Activated CD4-positive, alpha-beta memory T cell treated with anti-CD3 and anti-CD28 coated beads for 36 hours (primary cell): ENCODE measurements at regions not wholly inside any gene's neighbourhood (a gene's known extent, or its start where the extent isn't known, plus 50 kb on each side); places are given as distances from the start of the nearest gene placed in this dataset.
"Not testable (repeated sequence)": the region's sequence is repeated elsewhere in the genome, so short reads cannot be mapped to it uniquely, and the experiment has no call there.

ENCODE experiments used
- CTCF ChIA-PET: fragments of 350-600 bp; sonication (Branson Sonifier 250); formaldehyde crosslinking; loops from one replicate; lab custom pipeline; 2021; ENCODE audit warnings: antibody characterized with exemption, inconsistent platforms; lab: Charles Lee
- POLR2A ChIA-PET: fragments of 350-600 bp; sonication (Branson Sonifier 250); formaldehyde crosslinking; loops from one replicate; lab custom pipeline; 2021; ENCODE audit warnings: antibody characterized with exemption; lab: Charles Lee
- DNase-seq: peaks from one replicate; pipeline ENCODE4 v3.0.0-alpha.2; 2020
- H3K27ac Mint-ChIP-seq: one replicate; pipeline ENCODE4 v1.8.0; 2021; ENCODE audit warnings: mixed read lengths
- H3K27me3 Mint-ChIP-seq: one replicate; pipeline ENCODE4 v1.8.0; 2021; ENCODE audit warnings: mixed read lengths
- H3K36me3 Mint-ChIP-seq: one replicate; pipeline ENCODE4 v1.8.0; 2021; ENCODE audit warnings: mixed read lengths
- H3K4me1 Mint-ChIP-seq: one replicate; pipeline ENCODE4 v1.8.0; 2021; ENCODE audit warnings: low read depth, mixed read lengths
- H3K4me3 Mint-ChIP-seq: one replicate; pipeline ENCODE4 v1.8.0; 2021; ENCODE audit warnings: mild to moderate bottlenecking, mixed read lengths
- H3K9me3 Mint-ChIP-seq: one replicate; pipeline ENCODE4 v1.8.0; 2021; ENCODE audit warnings: mixed read lengths
- intact Hi-C: fragments of 100-400 bp; cut with micrococcal nuclease; formaldehyde crosslinking; loops from one replicate; pipeline ENCODE4 v1.15.1; 2023

- DNase-seq, intact Hi-C loops, CTCF ChIA-PET, H3K27ac Mint-ChIP-seq, H3K4me1 Mint-ChIP-seq, H3K27me3 Mint-ChIP-seq, H3K4me3 Mint-ChIP-seq, H3K36me3 Mint-ChIP-seq, POLR2A ChIA-PET, H3K9me3 Mint-ChIP-seq: not testable (repeated sequence)
These were observed 87.8 kb downstream of the TENT5D start for GRCh38 chrX:80508083-80508482.

- ChIA-PET POLR2A (no interaction called here), CTCF (no interaction called here)
- no peak for DNase-seq
- H3K36me3 Mint-ChIP-seq, result no peaks in the 10 kb centered on the region
- intact Hi-C loops, result no loop called here
- H3K4me3 Mint-ChIP-seq, result no peak overlapping the region
- H3K27ac Mint-ChIP-seq, result no peak overlapping the region
- H3K4me1 Mint-ChIP-seq, result no peaks in the 10 kb centered on the region
- no peaks in the 10 kb centered on the region for H3K27me3 Mint-ChIP-seq
- H3K9me3 Mint-ChIP-seq, result no peaks in the 10 kb centered on the region
These were observed 91.9 kb downstream of the TENT5D start for GRCh38 chrX:80511969-80512760.

- ChIA-PET CTCF (no interaction called here), POLR2A (no interaction called here)
- Mint-ChIP-seq H3K27ac (no peak overlapping the region), H3K4me3 (no peak overlapping the region), H3K27me3 (no peaks in the 10 kb centered on the region), H3K9me3 (no peaks in the 10 kb centered on the region), H3K4me1 (no peaks in the 10 kb centered on the region), H3K36me3 (no peaks in the 10 kb centered on the region)
- DNase-seq, result no peak
- intact Hi-C loops, result no loop called here
These were observed 92.7 kb downstream of the TENT5D start for GRCh38 chrX:80512924-80513323.

- intact Hi-C loops, result no loop called here
- no peaks in the 10 kb centered on the region for H3K9me3 Mint-ChIP-seq
- POLR2A ChIA-PET, result no interaction called here
- no peaks in the 10 kb centered on the region for H3K36me3 Mint-ChIP-seq
- H3K4me1 Mint-ChIP-seq, result peaks cover 2% of the 10 kb centered on the region
- H3K27me3 Mint-ChIP-seq, result no peaks in the 10 kb centered on the region
- no peak overlapping the region for H3K27ac Mint-ChIP-seq
- no peak overlapping the region for H3K4me3 Mint-ChIP-seq
- CTCF ChIA-PET, result no interaction called here
- no peak for DNase-seq
These were observed 93.4 kb downstream of the TENT5D start for GRCh38 chrX:80513625-80514024.

GRCh38 chrX:80537096-80537495 is 116.8 kb downstream of the TENT5D start:
- H3K4me1 Mint-ChIP-seq, result no peaks in the 10 kb centered on the region
- H3K4me3 Mint-ChIP-seq, result no peak overlapping the region

GRCh38 chrX:80550722-80551121 is 130.5 kb downstream of the TENT5D start:
- Mint-ChIP-seq H3K4me3 (no peak overlapping the region), H3K4me1 (no peaks in the 10 kb centered on the region), H3K27ac (no peak overlapping the region), H3K27me3 (no peaks in the 10 kb centered on the region), H3K9me3 (no peaks in the 10 kb centered on the region), H3K36me3 (no peaks in the 10 kb centered on the region)
- ChIA-PET CTCF (no interaction called here), POLR2A (no interaction called here)
- no peak for DNase-seq
- intact Hi-C loops, result no loop called here

More at GRCh38 chrX:80537096-80537495, 116.8 kb downstream of the TENT5D start:
- Mint-ChIP-seq H3K9me3 (no peaks in the 10 kb centered on the region), H3K36me3 (no peaks in the 10 kb centered on the region), H3K27ac (no peak overlapping the region), H3K27me3 (peaks cover 3% of the 10 kb centered on the region)
- intact Hi-C loops, result no loop called here
- DNase-seq, result no peak
- ChIA-PET CTCF (no interaction called here), POLR2A (no interaction called here)

- H3K4me3 Mint-ChIP-seq, result no peak overlapping the region
- no peak overlapping the region for H3K27ac Mint-ChIP-seq
- ChIA-PET POLR2A (no interaction called here), CTCF (no interaction called here)
- H3K9me3 Mint-ChIP-seq, result no peaks in the 10 kb centered on the region
- no peaks in the 10 kb centered on the region for H3K4me1 Mint-ChIP-seq
- DNase-seq, result no peak
- intact Hi-C loops, result no loop called here
- H3K36me3 Mint-ChIP-seq, result no peaks in the 10 kb centered on the region
- H3K27me3 Mint-ChIP-seq, result no peaks in the 10 kb centered on the region
These were observed 135.9 kb downstream of the TENT5D start for GRCh38 chrX:80556148-80556547.

GRCh38 chrX:80572636-80573035 is 152.4 kb downstream of the TENT5D start:
- H3K36me3 Mint-ChIP-seq, result no peaks in the 10 kb centered on the region
- intact Hi-C loops, result no loop called here

GRCh38 chrX:80573275-80573674 is 153.0 kb downstream of the TENT5D start:
- CTCF ChIA-PET, result no interaction called here
- no peak for DNase-seq
- Mint-ChIP-seq H3K27me3 (no peaks in the 10 kb centered on the region), H3K9me3 (no peaks in the 10 kb centered on the region), H3K36me3 (no peaks in the 10 kb centered on the region), H3K4me1 (no peaks in the 10 kb centered on the region), H3K4me3 (no peak overlapping the region), H3K27ac (no peak overlapping the region)
- POLR2A ChIA-PET, result no interaction called here
- intact Hi-C loops, result no loop called here

More at GRCh38 chrX:80572636-80573035, 152.4 kb downstream of the TENT5D start:
- ChIA-PET CTCF (no interaction called here), POLR2A (no interaction called here)
- Mint-ChIP-seq H3K4me3 (no peak overlapping the region), H3K27ac (no peak overlapping the region), H3K27me3 (no peaks in the 10 kb centered on the region), H3K4me1 (no peaks in the 10 kb centered on the region), H3K9me3 (no peaks in the 10 kb centered on the region)
- DNase-seq, result no peak

- H3K27ac Mint-ChIP-seq, intact Hi-C loops, DNase-seq, POLR2A ChIA-PET, H3K4me3 Mint-ChIP-seq, H3K4me1 Mint-ChIP-seq, H3K27me3 Mint-ChIP-seq, CTCF ChIA-PET, H3K36me3 Mint-ChIP-seq, H3K9me3 Mint-ChIP-seq: not testable (repeated sequence)
These were observed 154.3 kb downstream of the TENT5D start for GRCh38 chrX:80574486-80575086.

GRCh38 chrX:80576267-80576666 is 156.0 kb downstream of the TENT5D start:
- H3K36me3 Mint-ChIP-seq, result no peaks in the 10 kb centered on the region
- no peak overlapping the region for H3K4me3 Mint-ChIP-seq
- ChIA-PET POLR2A (no interaction called here), CTCF (no interaction called here)
- H3K27ac Mint-ChIP-seq, result no peak overlapping the region
- DNase-seq, result no peak
- intact Hi-C loops, result no loop called here
- no peaks in the 10 kb centered on the region for H3K9me3 Mint-ChIP-seq
- no peaks in the 10 kb centered on the region for H3K27me3 Mint-ChIP-seq
- H3K4me1 Mint-ChIP-seq, result no peaks in the 10 kb centered on the region

- intact Hi-C loops, result no loop called here
- no peaks in the 10 kb centered on the region for H3K36me3 Mint-ChIP-seq
- ChIA-PET CTCF (interaction anchor here (0.6 kb wide), 1 partner anchor 1127 kb away, joined by 5 read pairs; no protein-coding TSS in a partner anchor), POLR2A (no interaction called here)
- H3K4me3 Mint-ChIP-seq, result no peak overlapping the region
- DNase-seq, result no peak
- no peaks in the 10 kb centered on the region for H3K9me3 Mint-ChIP-seq
- no peak overlapping the region for H3K27ac Mint-ChIP-seq
- H3K27me3 Mint-ChIP-seq, result no peaks in the 10 kb centered on the region
- H3K4me1 Mint-ChIP-seq, result no peaks in the 10 kb centered on the region
These were observed 156.7 kb downstream of the TENT5D start for GRCh38 chrX:80576806-80577533.
